MCF 10A (cell line): ENCODE measurements at regions not wholly inside any gene's neighbourhood (a gene's known extent, or its start where the extent isn't known, plus 50 kb on each side); places are given as distances from the start of the nearest gene placed in this dataset.

Source experiments
- BruUV-seq: library from RNA; stranded (reverse); fragments of 400-500 nt; replicated peaks from 2 replicates; lab custom pipeline; 2021; lab: Mats Ljungman, UMichigan
- CTCF ChIA-PET: fragments of 300-600 bp; sonication (Branson Sonifier 250); formaldehyde crosslinking; extraction: SDS; loops from one replicate; lab custom pipeline; 2021; ENCODE audit warnings: antibody characterized with exemption, inconsistent platforms; lab: Yijun Ruan, JAX
- POLR2A ChIA-PET: fragments of 300-600, 350-650 bp; sonication (Branson Sonifier 250); formaldehyde crosslinking; extraction: SDS; loops from one replicate; lab custom pipeline; 2020; ENCODE audit warnings: antibody characterized with exemption, inconsistent platforms; lab: Yijun Ruan, JAX
- DNase-seq: peaks from one replicate; pipeline ENCODE4 v3.0.0-alpha.2; 2018; ENCODE audit not compliant: unreplicated experiment
- H3K27ac Mint-ChIP-seq: one replicate; pipeline ENCODE4 v1.8.0; 2022; ENCODE audit warnings: mild to moderate bottlenecking, low read depth, mixed read lengths; ENCODE audit not compliant: unreplicated experiment
- H3K27me3 Mint-ChIP-seq: one replicate; pipeline ENCODE4 v1.8.0; 2022; ENCODE audit warnings: mixed read lengths; ENCODE audit not compliant: insufficient read depth, unreplicated experiment
- H3K36me3 Mint-ChIP-seq: one replicate; pipeline ENCODE4 v1.8.0; 2022; ENCODE audit warnings: mild to moderate bottlenecking, moderate library complexity, mixed read lengths; ENCODE audit not compliant: insufficient read depth, unreplicated experiment
- H3K4me1 Mint-ChIP-seq: one replicate; pipeline ENCODE4 v1.8.0; 2022; ENCODE audit warnings: mixed read lengths; ENCODE audit not compliant: insufficient read depth, unreplicated experiment
- H3K4me3 Mint-ChIP-seq: one replicate; pipeline ENCODE4 v1.8.0; 2022; ENCODE audit warnings: mild to moderate bottlenecking, moderate library complexity, mixed read lengths; ENCODE audit not compliant: unreplicated experiment
- H3K9me3 Mint-ChIP-seq: one replicate; pipeline ENCODE4 v1.8.0; 2022; ENCODE audit warnings: mixed read lengths; ENCODE audit not compliant: unreplicated experiment
- CTCF ChIP-seq: fragments of 200-600 bp; IDR thresholded peaks from one replicate; pipeline ENCODE4 v1.8.0; 2022; ENCODE audit warnings: antibody characterized with exemption, mild to moderate bottlenecking; ENCODE audit not compliant: unreplicated experiment
- intact Hi-C: fragments of 100-400 bp; cut with micrococcal nuclease; formaldehyde crosslinking; loops from 2 replicates; pipeline ENCODE4 v1.14.1; 2022

DNA sequence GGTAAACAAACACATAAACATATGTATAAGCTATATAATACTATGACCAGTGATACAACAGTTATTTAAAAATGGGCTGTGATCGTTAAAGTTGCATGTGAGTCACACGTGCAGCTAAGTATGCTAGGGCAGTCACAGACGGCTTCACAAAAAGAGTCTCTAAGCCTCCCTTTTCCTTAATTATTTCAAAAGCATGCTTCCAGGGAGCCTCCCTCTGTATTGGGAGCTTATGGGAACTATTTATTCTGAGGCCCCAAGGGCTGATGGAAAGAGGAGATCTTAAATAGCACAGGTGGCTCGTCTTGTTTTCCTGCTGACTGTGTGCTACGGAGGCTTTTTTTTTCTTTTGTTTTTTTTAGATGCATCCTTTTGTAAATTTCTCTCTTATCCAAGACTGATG, 94.3 kb downstream of the ADCYAP1 start:
- BruUV-seq = no TSS peak
- no peak for DNase-seq
- Mint-ChIP-seq H3K4me1 (no peaks in the 10 kb centered on the region), H3K9me3 (peaks cover 26% of the 10 kb centered on the region), H3K4me3 (no peak overlapping the region), H3K27me3 (no peaks in the 10 kb centered on the region), H3K27ac (no peak overlapping the region), H3K36me3 (no peaks in the 10 kb centered on the region)
- intact Hi-C loops = no loop called here
- POLR2A ChIA-PET = no interaction called here
- no peak for TF ChIP-seq CTCF
- CTCF ChIA-PET = no interaction called here

- DNase-seq = peak; percentile 13
- ChIA-PET POLR2A (interaction anchor here (0.7 kb wide), 1 partner anchor 86 kb away, joined by 3 read pairs; no protein-coding TSS in a partner anchor), CTCF (no interaction called here)
- no peak for TF ChIP-seq CTCF
- Mint-ChIP-seq H3K9me3 (peaks cover 34% of the 10 kb centered on the region), H3K4me3 (no peak overlapping the region), H3K27ac (no peak overlapping the region), H3K36me3 (no peaks in the 10 kb centered on the region), H3K4me1 (no peaks in the 10 kb centered on the region), H3K27me3 (no peaks in the 10 kb centered on the region)
- no TSS peak for BruUV-seq
- intact Hi-C loops = no loop called here
Observed at GRCh38 chr18:1002653-1003178, 98.0 kb downstream of the ADCYAP1 start.

GRCh38 chr18:1003499-1003898, 98.8 kb downstream of the ADCYAP1 start:
- Mint-ChIP-seq H3K27ac (no peak overlapping the region), H3K27me3 (no peaks in the 10 kb centered on the region), H3K4me3 (no peak overlapping the region), H3K9me3 (peaks cover 34% of the 10 kb centered on the region), H3K36me3 (no peaks in the 10 kb centered on the region), H3K4me1 (no peaks in the 10 kb centered on the region)
- no peak for DNase-seq
- ChIA-PET CTCF (interaction anchor here (0.6 kb wide), 1 partner anchor 117 kb away, joined by 3 read pairs; no protein-coding TSS in a partner anchor), POLR2A (no interaction called here)
- intact Hi-C loops = no loop called here
- no TSS peak for BruUV-seq
- TF ChIP-seq CTCF = no peak

DNA sequence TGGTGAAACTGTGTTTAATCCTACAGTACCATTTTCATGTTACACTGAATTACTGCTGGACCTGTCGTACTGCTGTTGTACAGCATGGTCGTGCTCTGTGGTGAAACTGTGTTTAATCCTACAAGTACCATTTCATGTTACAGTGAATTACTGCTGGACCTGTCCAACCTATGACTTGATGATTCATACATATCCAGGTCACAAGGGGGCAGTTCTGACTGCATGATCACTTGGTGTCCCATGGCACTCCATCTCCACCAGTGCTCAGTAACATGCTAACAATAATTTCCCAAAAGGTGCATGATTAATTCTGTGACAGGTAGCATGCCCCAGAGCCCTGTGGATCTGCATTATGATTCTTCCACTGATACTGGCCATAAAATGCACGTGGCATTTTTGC, 101.6 kb downstream of the ADCYAP1 start:
- POLR2A ChIA-PET = interaction anchor here (0.7 kb wide), 1 partner anchor 8 kb away, joined by 3 read pairs; no protein-coding TSS in a partner anchor
- TF ChIP-seq CTCF = no peak
- H3K4me3 Mint-ChIP-seq = no peak overlapping the region
- DNase-seq = no peak
- intact Hi-C loops = no loop called here
- no peaks in the 10 kb centered on the region for H3K36me3 Mint-ChIP-seq
- no peaks in the 10 kb centered on the region for H3K27me3 Mint-ChIP-seq
- BruUV-seq = no TSS peak
- CTCF ChIA-PET = no interaction called here
- H3K4me1 Mint-ChIP-seq = no peaks in the 10 kb centered on the region
- no peak overlapping the region for H3K27ac Mint-ChIP-seq
- peaks cover 39% of the 10 kb centered on the region for H3K9me3 Mint-ChIP-seq
